ENCODE measurements at regions not wholly inside any gene's neighbourhood (a gene's known extent, or its start where the extent isn't known, plus 50 kb on each side); places are given as distances from the start of the nearest gene placed in this dataset.

DNA sequence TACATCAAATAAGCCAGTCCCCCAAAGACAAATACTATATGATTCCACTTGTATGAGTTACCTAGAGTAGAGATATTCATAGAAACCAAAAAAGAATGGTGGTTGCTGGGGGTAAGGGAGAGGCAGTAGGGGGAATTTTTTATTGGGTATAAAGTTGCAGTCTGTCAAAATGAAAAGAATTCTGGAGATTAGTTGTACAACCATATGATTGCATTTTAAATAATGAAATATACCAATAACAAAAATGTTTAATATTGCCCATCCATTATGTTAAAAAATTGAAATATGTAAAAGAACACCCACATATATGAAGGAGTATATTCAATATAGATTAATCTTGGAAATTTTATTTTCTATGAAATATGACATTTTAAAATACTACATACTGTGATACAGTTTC, 1383.5 kb downstream of the FSCB start:
- no peaks in the 10 kb centered on the region for H3K27me3 ChIP-seq (replicated peaks; ENCODE audit: control insufficient read depth, insufficient read depth, low read length)
- TF ChIP-seq, protein P1, sequence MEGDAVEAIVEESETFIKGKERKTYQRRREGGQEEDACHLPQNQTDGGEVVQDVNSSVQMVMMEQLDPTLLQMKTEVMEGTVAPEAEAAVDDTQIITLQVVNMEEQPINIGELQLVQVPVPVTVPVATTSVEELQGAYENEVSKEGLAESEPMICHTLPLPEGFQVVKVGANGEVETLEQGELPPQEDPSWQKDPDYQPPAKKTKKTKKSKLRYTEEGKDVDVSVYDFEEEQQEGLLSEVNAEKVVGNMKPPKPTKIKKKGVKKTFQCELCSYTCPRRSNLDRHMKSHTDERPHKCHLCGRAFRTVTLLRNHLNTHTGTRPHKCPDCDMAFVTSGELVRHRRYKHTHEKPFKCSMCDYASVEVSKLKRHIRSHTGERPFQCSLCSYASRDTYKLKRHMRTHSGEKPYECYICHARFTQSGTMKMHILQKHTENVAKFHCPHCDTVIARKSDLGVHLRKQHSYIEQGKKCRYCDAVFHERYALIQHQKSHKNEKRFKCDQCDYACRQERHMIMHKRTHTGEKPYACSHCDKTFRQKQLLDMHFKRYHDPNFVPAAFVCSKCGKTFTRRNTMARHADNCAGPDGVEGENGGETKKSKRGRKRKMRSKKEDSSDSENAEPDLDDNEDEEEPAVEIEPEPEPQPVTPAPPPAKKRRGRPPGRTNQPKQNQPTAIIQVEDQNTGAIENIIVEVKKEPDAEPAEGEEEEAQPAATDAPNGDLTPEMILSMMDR (IDR thresholded peaks at IDR 0.05; ENCODE audit: insufficient read depth, low read length, poor library complexity, severe bottlenecking): no peak
- DNase-seq (ENCODE audit: extremely low read depth, insufficient read length): no peak
- no peak overlapping the region for H3K4me3 ChIP-seq (replicated peaks; ENCODE audit: low read depth, low read length)
- H3K36me3 ChIP-seq (ENCODE audit: control insufficient read depth, insufficient read depth, low read length): no peaks in the 10 kb centered on the region

DNA sequence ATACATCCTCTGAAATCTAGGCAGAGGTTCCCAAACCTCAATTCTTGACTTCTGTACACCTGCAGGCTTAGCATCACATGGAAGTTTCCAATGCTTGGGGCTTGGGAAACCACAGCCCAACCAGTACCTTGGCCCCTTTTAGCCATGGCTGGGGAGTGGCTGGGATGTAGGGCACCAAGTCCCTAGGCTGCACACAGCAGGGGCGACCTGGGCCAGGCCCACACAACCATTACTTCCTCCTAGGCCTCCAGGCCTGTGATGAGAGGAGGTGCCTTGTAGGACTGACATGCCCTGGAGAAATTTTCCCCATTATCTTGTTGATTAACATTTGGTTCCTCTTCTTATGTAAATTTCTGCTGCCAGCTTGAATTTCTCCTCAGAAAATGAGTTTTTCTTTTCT, 1387.4 kb downstream of the FSCB start:
- TF ChIP-seq, protein P1 (IDR thresholded peaks at IDR 0.05; ENCODE audit: insufficient read depth, low read length, poor library complexity, severe bottlenecking): no peak
- no peaks in the 10 kb centered on the region for H3K36me3 ChIP-seq (ENCODE audit: control insufficient read depth, insufficient read depth, low read length)
- no peaks in the 10 kb centered on the region for H3K27me3 ChIP-seq (replicated peaks; ENCODE audit: control insufficient read depth, insufficient read depth, low read length)
- H3K4me3 ChIP-seq (replicated peaks; ENCODE audit: low read depth, low read length): no peak overlapping the region
- DNase-seq (ENCODE audit: extremely low read depth, insufficient read length): no peak

DNA sequence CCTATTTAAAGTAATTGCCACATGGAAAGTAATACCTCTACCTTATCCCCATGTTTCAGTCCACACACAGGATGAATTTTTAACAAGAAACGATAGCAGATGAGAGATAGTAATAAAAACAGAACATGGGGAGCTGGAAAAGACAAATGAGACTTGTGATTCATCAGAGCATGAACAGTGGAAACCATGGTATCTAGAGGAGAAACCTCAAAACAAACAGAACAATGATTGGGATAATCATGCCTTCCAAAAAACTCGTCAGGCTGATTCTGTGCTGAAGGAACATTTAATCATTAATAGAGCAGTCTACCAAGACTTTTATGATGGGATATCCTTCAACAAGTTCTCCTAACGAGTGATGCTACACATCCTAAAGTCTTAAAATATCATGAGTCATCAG, 1390.7 kb downstream of the FSCB start:
- TF ChIP-seq, protein P1 (IDR thresholded peaks at IDR 0.05; ENCODE audit: insufficient read depth, low read length, poor library complexity, severe bottlenecking): no peak
- Histone ChIP-seq H3K27me3 (replicated peaks; ENCODE audit: control insufficient read depth, insufficient read depth, low read length) (no peaks in the 10 kb centered on the region), H3K4me3 (replicated peaks; ENCODE audit: low read depth, low read length) (no peak overlapping the region), H3K36me3 (ENCODE audit: control insufficient read depth, insufficient read depth, low read length) (no peaks in the 10 kb centered on the region)
- no peak for DNase-seq (ENCODE audit: extremely low read depth, insufficient read length)

DNA sequence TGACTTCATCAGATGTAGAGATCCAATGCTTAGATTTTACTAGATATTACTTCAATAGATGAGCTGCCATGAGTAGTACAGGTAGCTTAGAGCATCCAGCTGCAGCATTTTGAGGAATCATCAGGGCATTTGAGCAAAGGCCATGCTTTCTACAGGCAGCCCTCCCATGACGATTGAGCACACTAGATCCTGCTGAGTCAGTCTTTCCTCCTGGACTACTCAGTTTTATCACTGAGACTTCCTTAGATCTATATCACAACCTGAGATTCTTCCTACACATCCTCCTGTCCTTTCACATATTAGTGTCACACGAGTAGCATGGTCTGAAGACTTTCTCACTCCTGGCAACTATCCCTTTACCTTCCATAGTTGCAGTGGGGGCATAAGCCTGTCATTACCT, 1401.8 kb downstream of the FSCB start:
- no peak overlapping the region for H3K4me3 ChIP-seq (replicated peaks; ENCODE audit: low read depth, low read length)
- DNase-seq (ENCODE audit: extremely low read depth, insufficient read length): no peak
- H3K27me3 ChIP-seq (replicated peaks; ENCODE audit: control insufficient read depth, insufficient read depth, low read length): no peaks in the 10 kb centered on the region
- TF ChIP-seq, protein P1 (IDR thresholded peaks at IDR 0.05; ENCODE audit: insufficient read depth, low read length, poor library complexity, severe bottlenecking): no peak
- H3K36me3 ChIP-seq (ENCODE audit: control insufficient read depth, insufficient read depth, low read length): no peaks in the 10 kb centered on the region

DNA sequence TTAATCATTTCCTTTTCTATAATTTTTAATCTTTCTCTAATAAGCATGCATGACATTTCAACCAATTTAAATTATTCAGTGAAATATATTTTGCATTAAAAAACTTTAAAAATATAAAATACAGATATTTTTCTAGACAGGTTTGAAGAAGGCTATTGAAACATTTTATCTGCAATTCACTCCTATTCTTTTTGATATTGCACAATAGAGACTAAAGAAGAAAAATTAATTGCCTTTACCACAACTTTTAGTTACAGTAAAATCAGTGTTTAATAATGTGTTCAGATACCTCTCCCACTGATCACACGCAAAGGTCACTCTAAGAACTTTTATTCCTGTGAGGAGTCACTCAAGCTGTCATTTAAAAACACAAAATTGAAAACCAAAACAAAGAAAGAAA, 1416.7 kb downstream of the FSCB start:
- H3K4me3 ChIP-seq (replicated peaks; ENCODE audit: low read depth, low read length): no peak overlapping the region
- TF ChIP-seq, protein P1 (IDR thresholded peaks at IDR 0.05; ENCODE audit: insufficient read depth, low read length, poor library complexity, severe bottlenecking): no peak
- H3K27me3 ChIP-seq (replicated peaks; ENCODE audit: control insufficient read depth, insufficient read depth, low read length): no peaks in the 10 kb centered on the region
- DNase-seq (ENCODE audit: extremely low read depth, insufficient read length): no peak
- H3K36me3 ChIP-seq (ENCODE audit: control insufficient read depth, insufficient read depth, low read length): no peaks in the 10 kb centered on the region

DNA sequence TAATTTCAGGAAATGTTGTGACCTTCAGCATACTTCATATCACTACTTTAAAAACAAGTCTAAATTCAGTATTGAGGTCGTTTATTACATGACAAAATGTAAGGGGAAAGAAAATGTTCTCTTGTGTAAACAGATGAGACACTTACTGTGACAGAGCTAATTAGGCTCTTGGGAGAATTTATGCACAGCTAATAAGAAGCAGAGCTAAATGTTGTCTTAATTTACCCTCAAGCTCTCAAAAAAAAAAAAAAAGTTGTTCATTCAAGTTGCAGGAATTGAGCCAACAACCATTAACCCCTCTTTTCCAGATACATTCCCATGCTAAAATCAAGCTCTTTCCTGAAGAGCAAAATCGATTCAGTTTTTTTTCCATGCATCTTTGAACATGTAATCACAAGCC, 1419.4 kb downstream of the FSCB start:
- H3K4me3 ChIP-seq (replicated peaks; ENCODE audit: low read depth, low read length): no peak overlapping the region
- no peaks in the 10 kb centered on the region for H3K36me3 ChIP-seq (ENCODE audit: control insufficient read depth, insufficient read depth, low read length)
- H3K27me3 ChIP-seq (replicated peaks; ENCODE audit: control insufficient read depth, insufficient read depth, low read length): no peaks in the 10 kb centered on the region
- TF ChIP-seq, protein P1 (IDR thresholded peaks at IDR 0.05; ENCODE audit: insufficient read depth, low read length, poor library complexity, severe bottlenecking): no peak
- DNase-seq (ENCODE audit: extremely low read depth, insufficient read length): no peak

Data from GM06990 (cell line).